Body of pancreas (tissue), 4 donors: ENCODE measurements at regions not wholly inside any gene's neighbourhood (a gene's known extent, or its start where the extent isn't known, plus 50 kb on each side); places are given as distances from the start of the nearest gene placed in this dataset.

ENCODE experiments used
- ATAC-seq: fragments of 150-250 bp; one replicate; pipeline ENCODE4 v1.9.1; 2016
- DNase-seq, 4 donors: peaks; one replicate each; pipeline ENCODE4 v3.0.0-alpha.2; 2019
- H3K27ac ChIP-seq, 4 donors: fragments of 200-600 bp; sonication (generic); 1 replicate in 3 of 4; 2 replicates in 1 of 4; pipeline versions ENCODE4 v1.5.1 to v1.6.1; 2016 to 2019; ENCODE audit warnings: mild to moderate bottlenecking in 1 of 4, mixed read lengths in 1 of 4, moderate library complexity in 1 of 4
- H3K27me3 ChIP-seq, 2 donors: fragments of 200-600 bp; sonication (generic); one replicate each; pipeline ENCODE4 v1.6.0; 2016; ENCODE audit warnings: mild to moderate bottlenecking in 1 of 2
- H3K36me3 ChIP-seq, 2 donors: fragments of 200-600 bp; sonication (generic); replicated peaks in 1 of 2; 2 replicates each; pipeline ENCODE4 v1.5.1; 2016; ENCODE audit warnings: low read depth in 2 of 2; ENCODE audit not compliant: insufficient read depth in 1 of 2
- H3K4me1 ChIP-seq: fragments of 200-600 bp; sonication (generic); one replicate; pipeline ENCODE4 v1.6.0; 2016
- H3K4me3 ChIP-seq, 2 donors: fragments of 200-600 bp; sonication (generic); 1 replicate in 1 of 2; 2 replicates in 1 of 2; pipeline ENCODE4 v1.5.1; 2016 to 2019
- H3K9me3 ChIP-seq, 3 donors: fragments of 200-600 bp; sonication (generic); 1 replicate in 2 of 3; 2 replicates in 1 of 3; pipeline ENCODE4 v1.5.1; 2016
- POLR2A ChIP-seq, 3 donors: fragments of 450-650 bp; IDR thresholded peaks; one replicate each; pipeline ENCODE4 v1.6.1; 2016; ENCODE audit warnings: antibody characterized with exemption in 3 of 3, mild to moderate bottlenecking in 2 of 3
- WGBS, 2 donors: methylation state at CpG; one replicate each; pipeline ENCODE4 v1.1.5; 2017; 5-methylcytosine and 5-hydroxymethylcytosine counted together
- intact Hi-C: fragments of 100-400 bp; cut with DNase I; formaldehyde crosslinking; loops from one replicate; pipeline ENCODE4 v1.15.1; 2023
- TF ChIP-seq, protein P1 (sequence below), 7 experiments: fragments of 450-650 bp in 4 of 7; fragments of 200-600 bp in 3 of 7; sonication (generic) in 3 of 7; IDR thresholded peaks; one replicate each; pipeline ENCODE4 v1.5.1; 2016 to 2019; ENCODE audit warnings: antibody characterized with exemption in 7 of 7

DNA sequence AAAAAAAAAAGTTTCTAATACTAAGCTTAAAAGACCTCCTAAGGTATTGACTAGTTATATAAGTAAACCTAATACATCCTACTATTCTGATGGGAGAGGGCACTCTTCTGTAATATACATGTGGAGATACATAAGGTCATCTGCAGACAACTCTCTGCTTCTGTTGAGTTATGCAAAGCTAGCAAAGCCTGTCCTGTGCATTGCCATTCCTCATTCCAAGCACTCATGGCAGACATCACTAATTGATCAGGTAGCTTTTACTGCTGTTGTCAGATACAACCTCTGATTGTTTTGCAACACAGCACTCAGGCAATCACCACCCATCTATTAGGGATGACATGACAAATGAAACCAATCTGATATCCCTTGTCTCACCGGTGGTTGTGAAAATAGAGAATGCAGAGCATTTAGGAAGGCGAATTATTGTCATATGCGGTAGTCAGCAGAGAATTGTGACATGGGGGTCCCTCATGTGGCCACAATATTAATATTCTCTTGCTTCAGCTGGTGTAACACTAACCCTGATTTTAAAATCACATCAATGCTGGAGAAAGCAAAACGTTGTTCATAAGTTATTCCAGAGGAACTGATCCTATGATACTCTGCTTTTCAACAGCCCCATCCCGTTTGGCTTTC, 416.5 kb upstream of the GYPC start:
- TF ChIP-seq POLR2A (IDR thresholded peaks at IDR 0.05), result no peak
- TF ChIP-seq, protein P1, sequence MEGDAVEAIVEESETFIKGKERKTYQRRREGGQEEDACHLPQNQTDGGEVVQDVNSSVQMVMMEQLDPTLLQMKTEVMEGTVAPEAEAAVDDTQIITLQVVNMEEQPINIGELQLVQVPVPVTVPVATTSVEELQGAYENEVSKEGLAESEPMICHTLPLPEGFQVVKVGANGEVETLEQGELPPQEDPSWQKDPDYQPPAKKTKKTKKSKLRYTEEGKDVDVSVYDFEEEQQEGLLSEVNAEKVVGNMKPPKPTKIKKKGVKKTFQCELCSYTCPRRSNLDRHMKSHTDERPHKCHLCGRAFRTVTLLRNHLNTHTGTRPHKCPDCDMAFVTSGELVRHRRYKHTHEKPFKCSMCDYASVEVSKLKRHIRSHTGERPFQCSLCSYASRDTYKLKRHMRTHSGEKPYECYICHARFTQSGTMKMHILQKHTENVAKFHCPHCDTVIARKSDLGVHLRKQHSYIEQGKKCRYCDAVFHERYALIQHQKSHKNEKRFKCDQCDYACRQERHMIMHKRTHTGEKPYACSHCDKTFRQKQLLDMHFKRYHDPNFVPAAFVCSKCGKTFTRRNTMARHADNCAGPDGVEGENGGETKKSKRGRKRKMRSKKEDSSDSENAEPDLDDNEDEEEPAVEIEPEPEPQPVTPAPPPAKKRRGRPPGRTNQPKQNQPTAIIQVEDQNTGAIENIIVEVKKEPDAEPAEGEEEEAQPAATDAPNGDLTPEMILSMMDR (IDR thresholded peaks at IDR 0.05), result no peak
- no peak for ATAC-seq
- Histone ChIP-seq H3K4me3 (no peak overlapping the region), H3K4me1 (no peaks in the 10 kb centered on the region), H3K9me3 (no peaks in the 10 kb centered on the region), H3K36me3 (no peaks in the 10 kb centered on the region), H3K27me3 (no peaks in the 10 kb centered on the region), H3K27ac (no peak overlapping the region)
- no peak for DNase-seq
- intact Hi-C loops, result no loop called here
- 64 to 69% methylated on average over 5 of the region's 5 CpGs for WGBS, 2 donors

DNA sequence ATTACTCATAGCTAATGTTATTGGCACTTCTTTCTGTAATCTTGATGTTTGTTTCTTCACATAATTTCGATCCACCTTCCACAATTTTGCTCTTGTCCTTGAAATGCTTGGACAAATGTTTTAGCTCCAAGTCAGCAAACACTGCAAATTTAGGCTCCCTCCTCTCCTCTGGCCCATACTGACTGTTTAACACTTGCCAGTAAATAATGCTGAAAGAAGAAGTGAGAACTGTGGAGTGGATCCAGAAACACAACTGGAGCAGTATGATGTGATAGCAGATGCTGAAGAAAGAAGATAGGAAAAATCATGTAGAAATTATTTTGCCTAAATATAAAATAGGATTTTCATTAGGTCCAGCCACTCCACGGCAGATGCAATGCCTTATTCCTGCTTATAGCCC, 415.0 kb upstream of the GYPC start:
- no peak overlapping the region for H3K4me3 ChIP-seq
- no peak for ATAC-seq
- 43 to 46% methylated on average over 2 of the region's 2 CpGs for WGBS, 2 donors
- no peak overlapping the region for H3K27ac ChIP-seq
- no peaks in the 10 kb centered on the region for H3K36me3 ChIP-seq
- H3K4me1 ChIP-seq, result no peaks in the 10 kb centered on the region
- no peaks in the 10 kb centered on the region for H3K27me3 ChIP-seq
- TF ChIP-seq POLR2A (IDR thresholded peaks at IDR 0.05), result no peak
- TF ChIP-seq, protein P1 (IDR thresholded peaks at IDR 0.05), result no peak
- no peaks in the 10 kb centered on the region for H3K9me3 ChIP-seq
- no peak for DNase-seq
- intact Hi-C loops, result no loop called here

DNA sequence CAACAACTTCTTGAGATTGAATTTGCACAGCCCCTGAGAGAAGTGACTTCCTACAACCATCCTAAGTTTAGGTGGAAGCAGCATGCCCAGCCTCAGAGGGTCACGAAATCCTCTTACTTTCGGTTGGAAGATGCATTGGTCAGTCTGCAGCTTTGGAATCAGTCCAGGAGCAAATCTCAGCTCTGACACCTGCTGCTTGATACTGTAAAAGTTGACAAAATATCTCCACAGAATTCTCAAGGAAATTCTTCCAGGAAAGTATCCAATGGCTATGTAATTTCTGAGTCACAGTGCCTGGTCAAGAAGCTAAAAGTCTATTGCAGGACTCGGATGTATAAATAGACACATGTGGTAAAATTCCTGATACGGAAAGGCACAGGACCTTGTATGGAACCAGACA, 414.5 kb upstream of the GYPC start:
- intact Hi-C loops, result no loop called here
- no peak overlapping the region for H3K4me3 ChIP-seq
- 59 to 67% methylated on average over 4 of the region's 4 CpGs for WGBS, 2 donors

DNA sequence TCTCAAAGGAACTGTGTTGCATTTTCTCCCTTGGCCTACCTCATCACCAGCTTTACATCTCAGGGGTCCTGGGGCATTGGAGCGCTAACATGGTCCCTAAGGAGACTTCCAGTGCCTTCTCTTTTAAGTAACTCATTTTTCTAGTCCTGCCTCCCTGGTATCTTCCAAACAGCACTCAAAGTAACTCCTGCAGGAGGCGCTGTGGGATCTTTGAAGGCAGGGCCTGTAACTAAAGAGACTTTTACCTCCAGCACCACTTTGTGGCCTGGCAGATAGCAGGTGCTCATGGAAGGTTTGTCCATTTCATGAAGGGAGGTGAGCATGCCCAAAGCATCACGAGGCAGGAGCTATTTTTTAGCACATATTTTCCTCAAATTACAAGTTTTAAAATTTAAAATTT, 411.0 kb upstream of the GYPC start:
- Histone ChIP-seq H3K27me3 (no peaks in the 10 kb centered on the region), H3K4me3 (no peak overlapping the region), H3K9me3 (no peaks in the 10 kb centered on the region), H3K36me3 (no peaks in the 10 kb centered on the region), H3K4me1 (no peaks in the 10 kb centered on the region), H3K27ac (no peak overlapping the region)
- TF ChIP-seq POLR2A (IDR thresholded peaks at IDR 0.05), result no peak
- TF ChIP-seq, protein P1 (IDR thresholded peaks at IDR 0.05), result peak in 6 of 7 experiments; percentile 34 to 69 (median 44)
- 30 to 32% methylated on average over 3 of the region's 3 CpGs for WGBS, 2 donors
- ATAC-seq (no peak), DNase-seq (peak; percentile 34 to 80 (median 72))
- intact Hi-C loops, result no loop called here

More for the DNA sequence above, 414.5 kb upstream of the GYPC start:
- TF ChIP-seq, protein P1 (IDR thresholded peaks at IDR 0.05), result no peak
- no peak for TF ChIP-seq POLR2A (IDR thresholded peaks at IDR 0.05)
- H3K9me3 ChIP-seq, result no peaks in the 10 kb centered on the region
- H3K27ac ChIP-seq, result no peak overlapping the region
- H3K36me3 ChIP-seq, result no peaks in the 10 kb centered on the region
- H3K27me3 ChIP-seq, result no peaks in the 10 kb centered on the region
- DNase-seq, result no peak
- no peak for ATAC-seq
- H3K4me1 ChIP-seq, result no peaks in the 10 kb centered on the region

DNA sequence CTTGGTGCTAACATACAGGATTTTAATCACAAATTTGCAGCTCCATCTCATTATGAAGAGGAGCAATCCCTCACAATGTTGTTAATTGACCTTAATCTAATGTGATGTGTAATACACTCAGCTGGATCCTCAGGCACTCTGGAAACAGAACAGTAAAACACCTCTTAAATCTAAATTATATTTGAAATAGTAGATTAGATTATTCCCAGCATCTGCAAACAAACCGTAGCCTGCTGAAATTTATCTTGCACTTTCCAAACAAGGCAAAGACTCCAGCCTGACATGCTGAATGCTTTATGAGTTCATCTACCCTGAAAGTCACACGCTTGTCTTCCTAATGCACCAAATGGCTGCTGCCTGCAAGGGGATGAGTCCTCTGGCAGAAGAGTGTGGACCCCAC, 402.3 kb upstream of the GYPC start:
- Histone ChIP-seq H3K36me3 (no peaks in the 10 kb centered on the region), H3K4me1 (no peaks in the 10 kb centered on the region), H3K4me3 (no peak overlapping the region), H3K9me3 (no peaks in the 10 kb centered on the region), H3K27me3 (no peaks in the 10 kb centered on the region), H3K27ac (no peak overlapping the region)
- ATAC-seq (no peak), DNase-seq (no peak)
- intact Hi-C loops, result no loop called here
- TF ChIP-seq, protein P1 (IDR thresholded peaks at IDR 0.05), result no peak
- no peak for TF ChIP-seq POLR2A (IDR thresholded peaks at IDR 0.05)
- 40 to 61% methylated on average over 2 of the region's 2 CpGs for WGBS, 2 donors
